OCI-LY1 (cell line): ENCODE measurements at regions not wholly inside any gene's neighbourhood (a gene's known extent, or its start where the extent isn't known, plus 50 kb on each side); places are given as distances from the start of the nearest gene placed in this dataset.

Experiments used
- CTCF ChIP-seq: fragments of 200-600 bp; sonication (generic), shearing (Covaris generic); IDR thresholded peaks from 2 replicates; pipeline ENCODE4 v1.5.1; 2017; ENCODE audit warnings: mild to moderate bottlenecking, antibody characterized with exemption, low read length, moderate library complexity, mixed read lengths
- EZH2 ChIP-seq: fragments of 200-600 bp; sonication (generic), shearing (Covaris generic); IDR thresholded peaks from 2 replicates; pipeline ENCODE4 v1.8.0; 2017; ENCODE audit warnings: borderline replicate concordance, mixed run types, mild to moderate bottlenecking, antibody characterized with exemption, low read length, moderate library complexity, mixed read lengths

- TF ChIP-seq CTCF = no peak
- TF ChIP-seq EZH2 = no peak
These were observed 193.5 kb downstream of the BRD1 start for GRCh38 chr22:49634006-49634772.
